Vagina (tissue), 2 donors: ENCODE measurements at regions not wholly inside any gene's neighbourhood (a gene's known extent, or its start where the extent isn't known, plus 50 kb on each side); places are given as distances from the start of the nearest gene placed in this dataset.

Experiments used
- DNase-seq, 2 donors: peaks; one replicate each; pipeline ENCODE4 v3.0.0-alpha.2; 2017; ENCODE audit errors: extremely low spot score in 2 of 2
- H3K27ac ChIP-seq: fragments of 200-600 bp; sonication (generic); one replicate; pipeline ENCODE4 v1.5.1; 2019
- H3K27me3 ChIP-seq: fragments of 200-600 bp; sonication (generic); one replicate; pipeline ENCODE4 v1.5.1; 2019
- H3K36me3 ChIP-seq, 2 donors: fragments of 200-600 bp; sonication (generic); one replicate each; pipeline ENCODE4 v1.5.1; 2017 to 2019
- H3K4me1 ChIP-seq: fragments of 200-600 bp; sonication (generic); one replicate; pipeline ENCODE4 v1.5.1; 2019
- H3K4me3 ChIP-seq, 2 donors: fragments of 200-600 bp; sonication (generic); 1 replicate in 1 of 2; 2 replicates in 1 of 2; pipeline ENCODE4 v1.5.1; 2016 to 2019
- H3K9me3 ChIP-seq: fragments of 200-600 bp; sonication (generic); one replicate; pipeline ENCODE4 v1.5.1; 2019
- CTCF ChIP-seq, 3 experiments: fragments of 450-650 bp in 2 of 3; fragments of 200-600 bp in 1 of 3; sonication (generic) in 1 of 3; IDR thresholded peaks; one replicate each; pipeline ENCODE4 v1.5.1; 2017 to 2019; ENCODE audit warnings: antibody characterized with exemption in 3 of 3, mild to moderate bottlenecking in 2 of 3, moderate library complexity in 2 of 3
- POLR2A ChIP-seq, 2 donors: fragments of 450-650 bp; IDR thresholded peaks; one replicate each; pipeline ENCODE4 v1.6.1; 2017; ENCODE audit warnings: antibody characterized with exemption in 2 of 2, mild to moderate bottlenecking in 2 of 2, moderate library complexity in 2 of 2
- POLR2AphosphoS5 ChIP-seq, 2 donors: sonication (generic); formaldehyde crosslinking; IDR thresholded peaks; one replicate each; pipeline ENCODE4 v1.9.0; 2017; ENCODE audit warnings: antibody characterized with exemption in 2 of 2, mild to moderate bottlenecking in 2 of 2, low read depth in 1 of 2; ENCODE audit not compliant: insufficient read depth in 1 of 2
- intact Hi-C: fragments of 100-400 bp; cut with DNase I; formaldehyde crosslinking; loops from one replicate; pipeline ENCODE4 v1.15.1; 2023

- intact Hi-C loops = no loop called here
- H3K27ac ChIP-seq = no peak overlapping the region
- no peak for DNase-seq
- TF ChIP-seq POLR2AphosphoS5 (IDR thresholded peaks at IDR 0.05; ENCODE audit: insufficient read depth in 1 of 2, low read depth in 1 of 2) (no peak), CTCF (IDR thresholded peaks at IDR 0.05) (no peak), POLR2A (IDR thresholded peaks at IDR 0.05) (no peak)
- peaks cover 7% of the 10 kb centered on the region for H3K4me1 ChIP-seq
- H3K36me3 ChIP-seq = no peaks in the 10 kb centered on the region
- no peaks in the 10 kb centered on the region for H3K9me3 ChIP-seq
- H3K4me3 ChIP-seq = no peak overlapping the region
- H3K27me3 ChIP-seq = no peaks in the 10 kb centered on the region
These were observed 315.8 kb downstream of the CTTN start for GRCh38 chr11:70713988-70714665.

GRCh38 chr11:70715166-70715951, 317.0 kb downstream of the CTTN start:
- Histone ChIP-seq H3K27me3 (no peaks in the 10 kb centered on the region), H3K9me3 (no peaks in the 10 kb centered on the region), H3K36me3 (no peaks in the 10 kb centered on the region), H3K27ac (no peak overlapping the region), H3K4me1 (peaks cover 7% of the 10 kb centered on the region), H3K4me3 (no peak overlapping the region)
- no peak for TF ChIP-seq POLR2A (IDR thresholded peaks at IDR 0.05)
- TF ChIP-seq POLR2AphosphoS5 (IDR thresholded peaks at IDR 0.05; ENCODE audit: insufficient read depth in 1 of 2, low read depth in 1 of 2) = no peak
- TF ChIP-seq CTCF (IDR thresholded peaks at IDR 0.05) = no peak
- DNase-seq = no peak
- intact Hi-C loops = no loop called here

- Histone ChIP-seq H3K9me3 (no peaks in the 10 kb centered on the region), H3K4me3 (no peak overlapping the region), H3K36me3 (no peaks in the 10 kb centered on the region), H3K27ac (no peak overlapping the region), H3K4me1 (peaks cover 7% of the 10 kb centered on the region), H3K27me3 (no peaks in the 10 kb centered on the region)
- no peak for TF ChIP-seq POLR2A (IDR thresholded peaks at IDR 0.05)
- TF ChIP-seq CTCF (IDR thresholded peaks at IDR 0.05) = no peak
- TF ChIP-seq POLR2AphosphoS5 (IDR thresholded peaks at IDR 0.05; ENCODE audit: insufficient read depth in 1 of 2, low read depth in 1 of 2) = no peak
- intact Hi-C loops = no loop called here
- no peak for DNase-seq
These were observed 317.9 kb downstream of the CTTN start for GRCh38 chr11:70716216-70716615.

- DNase-seq = no peak
- no peaks in the 10 kb centered on the region for H3K36me3 ChIP-seq
- H3K4me3 ChIP-seq = no peak overlapping the region
- TF ChIP-seq POLR2A (IDR thresholded peaks at IDR 0.05) = no peak
- TF ChIP-seq CTCF (IDR thresholded peaks at IDR 0.05) = no peak
- no peak for TF ChIP-seq POLR2AphosphoS5 (IDR thresholded peaks at IDR 0.05; ENCODE audit: insufficient read depth in 1 of 2, low read depth in 1 of 2)
- intact Hi-C loops = no loop called here
- H3K27ac ChIP-seq = no peak overlapping the region
- H3K9me3 ChIP-seq = no peaks in the 10 kb centered on the region
- H3K27me3 ChIP-seq = no peaks in the 10 kb centered on the region
- H3K4me1 ChIP-seq = peaks cover under 1% of the 10 kb centered on the region
These were observed 318.9 kb downstream of the CTTN start for GRCh38 chr11:70716986-70717775.
